Fibroblast of villous mesenchyme (primary cell): ENCODE measurements at regions not wholly inside any gene's neighbourhood (a gene's known extent, or its start where the extent isn't known, plus 50 kb on each side); places are given as distances from the start of the nearest gene placed in this dataset.
A peak's percentile ranks its signal among the peaks of the same experiment; 100 is the strongest.
"Not testable (repeated sequence)": the region's sequence is repeated elsewhere in the genome, so short reads cannot be mapped to it uniquely, and the experiment has no call there.

Source experiments
- DNase-seq: peaks from one replicate; pipeline ENCODE4 v3.0.0-alpha.2; 2010; ENCODE audit warnings: low read depth
- H3K4me3 ChIP-seq: 2 replicates; pipeline ENCODE4 v1.5.1; 2011; ENCODE audit warnings: low read depth, mild to moderate bottlenecking, low read length
- CTCF ChIP-seq: IDR thresholded peaks from 2 replicates; pipeline ENCODE4 v1.5.1; 2012; ENCODE audit warnings: low read depth, mild to moderate bottlenecking, low read length; ENCODE audit not compliant: insufficient read depth

GRCh38 chr10:6680735-6681134 lies 100.7 kb upstream of the PRKCQ start:
- no peak overlapping the region for H3K4me3 ChIP-seq
- no peak for TF ChIP-seq CTCF
- DNase-seq, result no peak

GRCh38 chr10:6678956-6679355 lies 98.9 kb upstream of the PRKCQ start:
- H3K4me3 ChIP-seq, result no peak overlapping the region
- no peak for TF ChIP-seq CTCF
- DNase-seq, result no peak

- DNase-seq, result peak; percentile 44
- peak; percentile 70 for TF ChIP-seq CTCF
These were observed 98.2 kb upstream of the PRKCQ start for GRCh38 chr10:6678211-6678803.

GRCh38 chr10:6677129-6677528 lies 97.1 kb upstream of the PRKCQ start:
- DNase-seq, H3K4me3 ChIP-seq: not testable (repeated sequence)

More at GRCh38 chr10:6678211-6678803, 98.2 kb upstream of the PRKCQ start:
- H3K4me3 ChIP-seq, result no peak overlapping the region

- no peak for DNase-seq
- TF ChIP-seq CTCF, result no peak
- H3K4me3 ChIP-seq, result no peak overlapping the region
These were observed 94.2 kb upstream of the PRKCQ start for GRCh38 chr10:6674291-6674690.

- TF ChIP-seq CTCF, result no peak
- H3K4me3 ChIP-seq, result no peak overlapping the region
- DNase-seq, result no peak
These were observed 91.9 kb upstream of the PRKCQ start for GRCh38 chr10:6671976-6672375.

- DNase-seq, result peak; percentile 73
- peak; percentile 85 for TF ChIP-seq CTCF
These were observed 89.3 kb upstream of the PRKCQ start for GRCh38 chr10:6669269-6669859.

More at GRCh38 chr10:6669269-6669859, 89.3 kb upstream of the PRKCQ start:
- no peak overlapping the region for H3K4me3 ChIP-seq
